HL-60 (cell line): ENCODE measurements at regions not wholly inside any gene's neighbourhood (a gene's known extent, or its start where the extent isn't known, plus 50 kb on each side); places are given as distances from the start of the nearest gene placed in this dataset.

Experiments used
- DNase-seq, 2 experiments: peaks; one replicate each; pipeline ENCODE4 v3.0.0-alpha.2; 2010 to 2020; ENCODE audit warnings: low read depth in 1 of 2, low spot score in 1 of 2
- H3K27ac ChIP-seq: fragments of 250-450 bp; sonication (Bioruptor Pico); replicated peaks from 2 replicates; pipeline ENCODE4 v1.5.1; 2020; ENCODE audit warnings: mild to moderate bottlenecking, moderate library complexity
- H3K27me3 ChIP-seq: fragments of 250-450 bp; sonication (Bioruptor Pico); 2 replicates; pipeline ENCODE4 v1.5.1; 2021; ENCODE audit warnings: mild to moderate bottlenecking, moderate library complexity; ENCODE audit not compliant: insufficient read depth, poor library complexity, severe bottlenecking
- H3K4me3 ChIP-seq: replicated peaks from 2 replicates; pipeline ENCODE4 v1.5.1; 2011; ENCODE audit warnings: mild to moderate bottlenecking, control low read depth, low read length; ENCODE audit not compliant: insufficient read depth
- GABPA ChIP-seq: IDR thresholded peaks from 2 replicates; pipeline ENCODE4 v1.6.1; 2012; ENCODE audit warnings: low read depth
- POLR2AphosphoS5 ChIP-seq: IDR thresholded peaks from 2 replicates; pipeline ENCODE4 v1.6.1; 2012; ENCODE audit warnings: low read depth
- REST ChIP-seq: IDR thresholded peaks from 2 replicates; pipeline ENCODE4 v1.6.1; 2012; ENCODE audit warnings: low read depth; ENCODE audit not compliant: insufficient replicate concordance
- SPI1 ChIP-seq: IDR thresholded peaks from 2 replicates; pipeline ENCODE4 v1.6.1; 2012; ENCODE audit warnings: low read depth, mild to moderate bottlenecking, borderline replicate concordance
- TF ChIP-seq, protein P1 (sequence below): IDR thresholded peaks from one replicate; pipeline ENCODE4 v1.5.1; 2011; ENCODE audit warnings: low read length, control low read depth, inconsistent platforms; ENCODE audit not compliant: insufficient read depth

DNA sequence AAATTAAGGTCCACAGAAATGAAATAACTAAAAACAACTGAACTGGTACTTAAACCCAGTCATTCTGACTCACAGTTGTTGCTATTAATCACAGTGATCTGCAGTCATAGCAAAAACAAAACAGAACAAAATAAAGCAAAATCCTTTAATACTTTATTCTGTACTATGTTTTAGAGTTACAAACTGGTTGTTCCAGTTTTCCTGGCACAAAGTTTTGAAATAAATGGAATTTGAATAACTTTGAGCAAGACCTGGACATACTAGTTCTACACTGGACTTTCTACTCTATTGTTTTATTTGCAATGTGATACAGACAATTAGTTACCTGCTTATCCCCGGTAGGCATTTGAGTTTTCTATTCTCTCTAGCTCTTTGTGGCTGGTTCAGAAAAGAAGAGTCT lies 147.9 kb downstream of the DMRT2 start:
- TF ChIP-seq SPI1 = no peak
- TF ChIP-seq GABPA = no peak
- no peak for TF ChIP-seq REST
- TF ChIP-seq, protein P1, sequence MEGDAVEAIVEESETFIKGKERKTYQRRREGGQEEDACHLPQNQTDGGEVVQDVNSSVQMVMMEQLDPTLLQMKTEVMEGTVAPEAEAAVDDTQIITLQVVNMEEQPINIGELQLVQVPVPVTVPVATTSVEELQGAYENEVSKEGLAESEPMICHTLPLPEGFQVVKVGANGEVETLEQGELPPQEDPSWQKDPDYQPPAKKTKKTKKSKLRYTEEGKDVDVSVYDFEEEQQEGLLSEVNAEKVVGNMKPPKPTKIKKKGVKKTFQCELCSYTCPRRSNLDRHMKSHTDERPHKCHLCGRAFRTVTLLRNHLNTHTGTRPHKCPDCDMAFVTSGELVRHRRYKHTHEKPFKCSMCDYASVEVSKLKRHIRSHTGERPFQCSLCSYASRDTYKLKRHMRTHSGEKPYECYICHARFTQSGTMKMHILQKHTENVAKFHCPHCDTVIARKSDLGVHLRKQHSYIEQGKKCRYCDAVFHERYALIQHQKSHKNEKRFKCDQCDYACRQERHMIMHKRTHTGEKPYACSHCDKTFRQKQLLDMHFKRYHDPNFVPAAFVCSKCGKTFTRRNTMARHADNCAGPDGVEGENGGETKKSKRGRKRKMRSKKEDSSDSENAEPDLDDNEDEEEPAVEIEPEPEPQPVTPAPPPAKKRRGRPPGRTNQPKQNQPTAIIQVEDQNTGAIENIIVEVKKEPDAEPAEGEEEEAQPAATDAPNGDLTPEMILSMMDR = no peak
- TF ChIP-seq POLR2AphosphoS5 = no peak
- H3K27ac ChIP-seq = no peak overlapping the region
- no peak for DNase-seq
- H3K27me3 ChIP-seq = no peaks in the 10 kb centered on the region
- H3K4me3 ChIP-seq = no peak overlapping the region

DNA sequence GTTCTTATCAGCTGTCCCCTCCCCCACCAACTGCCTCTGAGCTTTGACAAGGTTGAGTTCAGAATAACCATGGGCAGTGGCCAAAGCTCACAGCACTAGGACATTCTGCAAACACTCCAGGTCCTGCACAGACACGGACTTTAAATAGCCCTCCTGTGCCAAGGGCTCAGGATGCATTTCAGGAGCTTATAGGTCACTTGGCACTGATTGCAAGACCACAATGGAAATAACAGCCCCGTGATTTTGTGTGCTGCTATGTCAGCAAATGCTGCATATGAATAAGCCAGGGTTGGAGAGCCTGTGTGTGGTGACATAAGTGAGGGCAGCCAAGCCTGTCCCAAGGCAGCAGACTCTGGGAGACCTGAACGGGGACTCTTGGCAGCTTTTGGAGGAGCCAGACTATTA lies 150.7 kb downstream of the DMRT2 start:
- Histone ChIP-seq H3K27me3 (no peaks in the 10 kb centered on the region), H3K27ac (no peak overlapping the region), H3K4me3 (no peak overlapping the region)
- DNase-seq = no peak
- TF ChIP-seq POLR2AphosphoS5 = no peak
- TF ChIP-seq SPI1 = no peak
- TF ChIP-seq REST = no peak
- TF ChIP-seq, protein P1 = no peak
- TF ChIP-seq GABPA = no peak

GRCh38 chr9:1201262-1201661 lies 151.1 kb downstream of the DMRT2 start:
- no peak for TF ChIP-seq SPI1
- TF ChIP-seq POLR2AphosphoS5 = no peak
- TF ChIP-seq GABPA = no peak
- TF ChIP-seq, protein P1 = no peak
- no peak for TF ChIP-seq REST
- Histone ChIP-seq H3K4me3 (no peak overlapping the region), H3K27ac (no peak overlapping the region), H3K27me3 (no peaks in the 10 kb centered on the region)
- DNase-seq = no peak
